ENCODE measurements at regions not wholly inside any gene's neighbourhood (a gene's known extent, or its start where the extent isn't known, plus 50 kb on each side); places are given as distances from the start of the nearest gene placed in this dataset.

GRCh38 chr2:16885027-16885426 lies 219.4 kb upstream of the CYRIA start:
- TF ChIP-seq CTCF (IDR thresholded peaks at IDR 0.05) (no peak), POLR2A (IDR thresholded peaks at IDR 0.05) (no peak)
